ENCODE measurements at regions not wholly inside any gene's neighbourhood (a gene's known extent, or its start where the extent isn't known, plus 50 kb on each side); places are given as distances from the start of the nearest gene placed in this dataset.

DNA sequence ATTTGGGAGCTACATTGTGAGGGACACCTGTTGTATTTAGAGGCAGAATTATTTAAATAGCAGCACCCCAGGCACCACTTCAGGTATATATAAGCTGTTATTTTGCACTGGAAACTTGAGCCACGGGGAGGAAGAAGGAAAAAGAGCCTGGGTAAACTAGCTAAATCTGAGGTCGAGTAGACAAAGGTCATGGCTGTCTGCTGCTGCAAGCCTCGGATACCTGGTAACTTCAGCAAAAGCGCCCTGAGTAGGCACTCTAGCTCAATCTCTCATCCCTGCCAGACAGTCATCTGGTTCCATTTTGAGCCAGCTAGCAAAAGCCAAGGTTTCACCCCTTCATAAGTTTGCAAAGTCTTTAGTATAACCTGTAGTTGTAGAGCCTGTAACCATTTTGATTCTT, 101.9 kb upstream of the ZNF644 start:
- Histone ChIP-seq H3K27ac (ENCODE audit: low read depth in 1 of 2, low read length in 2 of 2) (peak overlapping the region in 1 of 2 donors; percentile 1), H3K36me3 (ENCODE audit: control insufficient read depth in 4 of 4, insufficient read depth in 3 of 4, low read depth in 1 of 4, low read length in 3 of 4) (no peaks in the 10 kb centered on the region), H3K4me3 (ENCODE audit: low read depth in 1 of 3, low read length in 3 of 3) (no peak overlapping the region), H3K9me3 (ENCODE audit: control insufficient read depth in 4 of 4, low read length in 3 of 4) (no peaks in the 10 kb centered on the region), H3K9ac (ENCODE audit: low read depth in 1 of 2, low read length in 2 of 2) (no peak overlapping the region), H3K27me3 (ENCODE audit: control insufficient read depth in 4 of 4, insufficient read depth in 4 of 4, low read length in 3 of 4) (no peaks in the 10 kb centered on the region), H3K4me1 (ENCODE audit: control insufficient read depth in 4 of 4, insufficient read depth in 4 of 4, low read length in 3 of 4) (peaks cover 11 to 41% (median 38%) of the 10 kb centered on the region in 4 donors)
- DNase-seq (ENCODE audit: low spot score) = no peak
- 36% methylated on average over 4 of the region's 4 CpGs for WGBS
- no peak for TF ChIP-seq HNF4G (IDR thresholded peaks at IDR 0.05)
- TF ChIP-seq, protein P1, sequence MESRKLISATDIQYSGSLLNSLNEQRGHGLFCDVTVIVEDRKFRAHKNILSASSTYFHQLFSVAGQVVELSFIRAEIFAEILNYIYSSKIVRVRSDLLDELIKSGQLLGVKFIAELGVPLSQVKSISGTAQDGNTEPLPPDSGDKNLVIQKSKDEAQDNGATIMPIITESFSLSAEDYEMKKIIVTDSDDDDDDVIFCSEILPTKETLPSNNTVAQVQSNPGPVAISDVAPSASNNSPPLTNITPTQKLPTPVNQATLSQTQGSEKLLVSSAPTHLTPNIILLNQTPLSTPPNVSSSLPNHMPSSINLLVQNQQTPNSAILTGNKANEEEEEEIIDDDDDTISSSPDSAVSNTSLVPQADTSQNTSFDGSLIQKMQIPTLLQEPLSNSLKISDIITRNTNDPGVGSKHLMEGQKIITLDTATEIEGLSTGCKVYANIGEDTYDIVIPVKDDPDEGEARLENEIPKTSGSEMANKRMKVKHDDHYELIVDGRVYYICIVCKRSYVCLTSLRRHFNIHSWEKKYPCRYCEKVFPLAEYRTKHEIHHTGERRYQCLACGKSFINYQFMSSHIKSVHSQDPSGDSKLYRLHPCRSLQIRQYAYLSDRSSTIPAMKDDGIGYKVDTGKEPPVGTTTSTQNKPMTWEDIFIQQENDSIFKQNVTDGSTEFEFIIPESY (IDR thresholded peaks at IDR 0.05) = no peak
- TF ChIP-seq, protein P2, sequence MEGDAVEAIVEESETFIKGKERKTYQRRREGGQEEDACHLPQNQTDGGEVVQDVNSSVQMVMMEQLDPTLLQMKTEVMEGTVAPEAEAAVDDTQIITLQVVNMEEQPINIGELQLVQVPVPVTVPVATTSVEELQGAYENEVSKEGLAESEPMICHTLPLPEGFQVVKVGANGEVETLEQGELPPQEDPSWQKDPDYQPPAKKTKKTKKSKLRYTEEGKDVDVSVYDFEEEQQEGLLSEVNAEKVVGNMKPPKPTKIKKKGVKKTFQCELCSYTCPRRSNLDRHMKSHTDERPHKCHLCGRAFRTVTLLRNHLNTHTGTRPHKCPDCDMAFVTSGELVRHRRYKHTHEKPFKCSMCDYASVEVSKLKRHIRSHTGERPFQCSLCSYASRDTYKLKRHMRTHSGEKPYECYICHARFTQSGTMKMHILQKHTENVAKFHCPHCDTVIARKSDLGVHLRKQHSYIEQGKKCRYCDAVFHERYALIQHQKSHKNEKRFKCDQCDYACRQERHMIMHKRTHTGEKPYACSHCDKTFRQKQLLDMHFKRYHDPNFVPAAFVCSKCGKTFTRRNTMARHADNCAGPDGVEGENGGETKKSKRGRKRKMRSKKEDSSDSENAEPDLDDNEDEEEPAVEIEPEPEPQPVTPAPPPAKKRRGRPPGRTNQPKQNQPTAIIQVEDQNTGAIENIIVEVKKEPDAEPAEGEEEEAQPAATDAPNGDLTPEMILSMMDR (IDR thresholded peaks at IDR 0.05; ENCODE audit: low read depth, low read length, missing input control) = no peak
- TF ChIP-seq SP1 (IDR thresholded peaks at IDR 0.05) = no peak
- TF ChIP-seq HNF4A (conservative IDR thresholded peaks at IDR 0.05) = no peak
- no peak for TF ChIP-seq RXRA (IDR thresholded peaks at IDR 0.05)
- TF ChIP-seq GABPA (IDR thresholded peaks at IDR 0.05 in 1 of 2, conservative IDR thresholded peaks at IDR 0.05 in 1 of 2) = no peak
- no peak for TF ChIP-seq YY1 (IDR thresholded peaks at IDR 0.05)
- TF ChIP-seq RAD21 (IDR thresholded peaks at IDR 0.05) = no peak
- no peak for TF ChIP-seq EGR1 (IDR thresholded peaks at IDR 0.05; ENCODE audit: low read depth in 2 of 2)
- TF ChIP-seq, protein P3, sequence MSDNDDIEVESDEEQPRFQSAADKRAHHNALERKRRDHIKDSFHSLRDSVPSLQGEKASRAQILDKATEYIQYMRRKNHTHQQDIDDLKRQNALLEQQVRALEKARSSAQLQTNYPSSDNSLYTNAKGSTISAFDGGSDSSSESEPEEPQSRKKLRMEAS (IDR thresholded peaks at IDR 0.05) = no peak
- TF ChIP-seq, protein P4, sequence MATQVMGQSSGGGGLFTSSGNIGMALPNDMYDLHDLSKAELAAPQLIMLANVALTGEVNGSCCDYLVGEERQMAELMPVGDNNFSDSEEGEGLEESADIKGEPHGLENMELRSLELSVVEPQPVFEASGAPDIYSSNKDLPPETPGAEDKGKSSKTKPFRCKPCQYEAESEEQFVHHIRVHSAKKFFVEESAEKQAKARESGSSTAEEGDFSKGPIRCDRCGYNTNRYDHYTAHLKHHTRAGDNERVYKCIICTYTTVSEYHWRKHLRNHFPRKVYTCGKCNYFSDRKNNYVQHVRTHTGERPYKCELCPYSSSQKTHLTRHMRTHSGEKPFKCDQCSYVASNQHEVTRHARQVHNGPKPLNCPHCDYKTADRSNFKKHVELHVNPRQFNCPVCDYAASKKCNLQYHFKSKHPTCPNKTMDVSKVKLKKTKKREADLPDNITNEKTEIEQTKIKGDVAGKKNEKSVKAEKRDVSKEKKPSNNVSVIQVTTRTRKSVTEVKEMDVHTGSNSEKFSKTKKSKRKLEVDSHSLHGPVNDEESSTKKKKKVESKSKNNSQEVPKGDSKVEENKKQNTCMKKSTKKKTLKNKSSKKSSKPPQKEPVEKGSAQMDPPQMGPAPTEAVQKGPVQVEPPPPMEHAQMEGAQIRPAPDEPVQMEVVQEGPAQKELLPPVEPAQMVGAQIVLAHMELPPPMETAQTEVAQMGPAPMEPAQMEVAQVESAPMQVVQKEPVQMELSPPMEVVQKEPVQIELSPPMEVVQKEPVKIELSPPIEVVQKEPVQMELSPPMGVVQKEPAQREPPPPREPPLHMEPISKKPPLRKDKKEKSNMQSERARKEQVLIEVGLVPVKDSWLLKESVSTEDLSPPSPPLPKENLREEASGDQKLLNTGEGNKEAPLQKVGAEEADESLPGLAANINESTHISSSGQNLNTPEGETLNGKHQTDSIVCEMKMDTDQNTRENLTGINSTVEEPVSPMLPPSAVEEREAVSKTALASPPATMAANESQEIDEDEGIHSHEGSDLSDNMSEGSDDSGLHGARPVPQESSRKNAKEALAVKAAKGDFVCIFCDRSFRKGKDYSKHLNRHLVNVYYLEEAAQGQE (IDR thresholded peaks at IDR 0.05) = no peak
- TF ChIP-seq TAF1 (conservative IDR thresholded peaks at IDR 0.05) = no peak
- TF ChIP-seq FOXA1 (IDR thresholded peaks at IDR 0.05) = no peak
- no peak for TF ChIP-seq FOXA2 (IDR thresholded peaks at IDR 0.05)
- TF ChIP-seq, protein P5, sequence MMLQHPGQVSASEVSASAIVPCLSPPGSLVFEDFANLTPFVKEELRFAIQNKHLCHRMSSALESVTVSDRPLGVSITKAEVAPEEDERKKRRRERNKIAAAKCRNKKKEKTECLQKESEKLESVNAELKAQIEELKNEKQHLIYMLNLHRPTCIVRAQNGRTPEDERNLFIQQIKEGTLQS (IDR thresholded peaks at IDR 0.05) = no peak

DNA sequence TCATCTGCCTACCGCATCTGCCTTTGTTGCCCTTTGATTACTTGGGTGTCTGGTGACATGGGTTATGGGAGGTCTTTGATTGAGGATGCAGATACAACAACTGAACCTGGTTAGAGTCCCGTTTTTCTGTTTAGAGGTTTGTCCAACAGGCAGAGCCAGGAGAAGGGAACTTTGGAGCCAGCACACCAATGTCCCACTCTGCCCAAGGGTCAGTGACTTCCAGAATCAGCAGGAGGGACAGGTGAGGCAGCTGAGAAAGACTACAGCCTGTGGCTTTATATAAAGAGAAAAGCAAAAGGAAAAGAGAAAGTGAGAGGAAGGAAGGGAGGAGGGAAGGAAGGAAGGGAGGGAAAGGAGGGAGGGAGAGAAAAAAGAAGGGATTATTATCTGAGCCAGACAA, 101.5 kb upstream of the ZNF644 start:
- Histone ChIP-seq H3K27me3 (ENCODE audit: control insufficient read depth in 4 of 4, insufficient read depth in 4 of 4, low read length in 3 of 4) (no peaks in the 10 kb centered on the region), H3K36me3 (ENCODE audit: control insufficient read depth in 4 of 4, insufficient read depth in 3 of 4, low read depth in 1 of 4, low read length in 3 of 4) (no peaks in the 10 kb centered on the region), H3K9ac (ENCODE audit: low read depth in 1 of 2, low read length in 2 of 2) (no peak overlapping the region), H3K9me3 (ENCODE audit: control insufficient read depth in 4 of 4, low read length in 3 of 4) (no peaks in the 10 kb centered on the region), H3K27ac (ENCODE audit: low read depth in 1 of 2, low read length in 2 of 2) (peak overlapping the region; percentile 1 to 42), H3K4me1 (ENCODE audit: control insufficient read depth in 4 of 4, insufficient read depth in 4 of 4, low read length in 3 of 4) (peaks cover 11 to 40% (median 37%) of the 10 kb centered on the region in 4 donors), H3K4me3 (ENCODE audit: low read depth in 1 of 3, low read length in 3 of 3) (no peak overlapping the region)
- WGBS = 13% methylated on average over 2 of the region's 2 CpGs
- no peak for TF ChIP-seq FOXA1 (IDR thresholded peaks at IDR 0.05)
- TF ChIP-seq SP1 (IDR thresholded peaks at IDR 0.05) = peak; percentile 37
- TF ChIP-seq RXRA (IDR thresholded peaks at IDR 0.05) = peak; percentile 43 to 53
- peak; percentile 63 to 65 for TF ChIP-seq HNF4A (conservative IDR thresholded peaks at IDR 0.05)
- DNase-seq (ENCODE audit: low spot score) = no peak

All from liver (tissue), 8 donors.